GM12892 (cell line): ENCODE measurements at regions not wholly inside any gene's neighbourhood (a gene's known extent, or its start where the extent isn't known, plus 50 kb on each side); places are given as distances from the start of the nearest gene placed in this dataset.

Experiments
- POLR2A ChIP-seq: IDR thresholded peaks from 2 replicates; pipeline ENCODE4 v1.6.1; 2011; ENCODE audit warnings: low read depth, low read length, control low read depth
- POLR2AphosphoS5 ChIP-seq: IDR thresholded peaks from 2 replicates; pipeline ENCODE4 v1.6.1; 2011; ENCODE audit warnings: low read depth, low read length, control low read depth

DNA sequence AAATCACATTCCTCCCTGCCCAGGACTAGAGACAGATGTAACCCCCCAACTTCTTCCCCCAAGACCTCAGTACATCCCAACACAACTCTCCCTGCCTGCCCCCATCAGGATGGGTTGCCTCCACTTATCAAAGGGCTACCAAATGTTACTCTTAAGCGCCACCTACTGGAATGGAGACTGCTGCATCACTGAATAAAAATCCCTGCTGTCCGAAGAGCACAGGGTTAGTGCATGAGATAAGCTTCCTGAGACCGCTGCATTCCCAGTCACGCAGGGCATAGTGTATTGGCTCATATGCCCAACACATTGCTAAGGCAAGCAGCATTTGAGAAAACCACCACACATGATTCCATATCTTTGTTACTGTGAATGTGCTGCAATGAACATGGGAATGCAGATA lies 544.5 kb downstream of the PPP4R3C start:
- TF ChIP-seq POLR2A = no peak
- no peak for TF ChIP-seq POLR2AphosphoS5
